HepG2 (cell line): ENCODE measurements at regions not wholly inside any gene's neighbourhood (a gene's known extent, or its start where the extent isn't known, plus 50 kb on each side); places are given as distances from the start of the nearest gene placed in this dataset.

Source experiments
- ATAC-seq: fragments of 200-7000 bp; cut with Tn5 transposase; 3 replicates; pipeline ENCODE4 v1.9.1; 2020; ENCODE audit warnings: mild to moderate bottlenecking, moderate library complexity
- BruUV-seq: library from RNA; stranded (reverse); fragments of 400-500 nt; replicated peaks from 2 replicates; lab custom pipeline; 2021; lab: Mats Ljungman, UMichigan
- CTCF ChIA-PET: fragments of 300-600 bp; formaldehyde crosslinking; extraction: SDS; loops from one replicate; lab custom pipeline; 2021; ENCODE audit warnings: low total read pairs, inconsistent platforms, low intra/inter-chr PET ratio; lab: Yijun Ruan, JAX
- POLR2A ChIA-PET: fragments of 350-600 bp; sonication (Branson Sonifier 250); formaldehyde crosslinking; loops from one replicate; lab custom pipeline; 2020; ENCODE audit warnings: antibody characterized with exemption, inconsistent platforms; lab: Yijun Ruan, JAX
- DNase-seq: peaks from one replicate; pipeline ENCODE4 v3.0.0-alpha.2; 2015; ENCODE audit warnings: low spot score
- FAIRE-seq: peaks from 3 replicates; lab custom pipeline; 2011; peaks lifted over from hg19 to GRCh38; lab: Jason Lieb, UNC
- H2AFZ ChIP-seq: one replicate; pipeline ENCODE4 v1.6.1; 2011; ENCODE audit warnings: low read length, inconsistent platforms
- H3K27ac ChIP-seq: fragments of 300-600 bp; 3 replicates; pipeline ENCODE4 v1.8.0; 2011; ENCODE audit warnings: mixed run types, mild to moderate bottlenecking, mixed read lengths, low read length, inconsistent platforms; ENCODE audit not compliant: insufficient read depth; ENCODE audit errors: extremely low read length
- H3K27me3 ChIP-seq, 2 experiments: fragments of 200-600 bp in 1 of 2; 2 replicates in 1 of 2; 3 replicates in 1 of 2; pipeline versions ENCODE4 v1.6.0 to v1.8.0; 2011; ENCODE audit warnings: low read length in 2 of 2, mild to moderate bottlenecking in 2 of 2, moderate library complexity in 2 of 2, inconsistent platforms in 1 of 2; ENCODE audit not compliant: insufficient read depth in 2 of 2, control insufficient read depth in 1 of 2
- H3K36me3 ChIP-seq, 2 experiments: fragments of 200-600 bp in 1 of 2; replicated peaks in 1 of 2; 2 replicates in 1 of 2; 3 replicates in 1 of 2; pipeline versions ENCODE4 v1.5.1 to v1.8.0; 2011; ENCODE audit warnings: low read length in 2 of 2, inconsistent platforms in 1 of 2; ENCODE audit not compliant: insufficient read depth in 2 of 2, control insufficient read depth in 1 of 2
- H3K4me1 ChIP-seq: 2 replicates; pipeline ENCODE4 v1.5.1; 2012; ENCODE audit warnings: low read length, inconsistent platforms; ENCODE audit not compliant: insufficient read depth
- H3K4me2 ChIP-seq: 2 replicates; pipeline ENCODE4 v1.6.0; 2011; ENCODE audit warnings: low read depth, low read length, inconsistent platforms
- H3K4me3 ChIP-seq, 3 experiments: fragments of 200-600 bp in 1 of 3; sonication (generic), shearing (Covaris generic) in 1 of 3; replicated peaks in 1 of 3; 2 replicates each; pipeline ENCODE4 v1.5.1; 2011 to 2016; ENCODE audit warnings: low read length in 3 of 3, inconsistent platforms in 2 of 3, low read depth in 2 of 3, mild to moderate bottlenecking in 2 of 3, control low read depth in 1 of 3, mixed read lengths in 1 of 3; ENCODE audit not compliant: insufficient read depth in 1 of 3
- H3K79me2 ChIP-seq: one replicate; pipeline ENCODE4 v1.6.1; 2011; ENCODE audit warnings: low read length, inconsistent platforms; ENCODE audit not compliant: insufficient read depth
- H3K9ac ChIP-seq: 2 replicates; pipeline ENCODE4 v1.6.0; 2011; ENCODE audit warnings: mild to moderate bottlenecking, low read depth, low read length, inconsistent platforms; ENCODE audit not compliant: insufficient read depth
- H3K9me3 ChIP-seq: 2 replicates; pipeline ENCODE4 v1.5.1; 2012; ENCODE audit warnings: mild to moderate bottlenecking, low read length
- H4K20me1 ChIP-seq: 2 replicates; pipeline ENCODE4 v1.6.0; 2011; ENCODE audit warnings: inconsistent platforms, mild to moderate bottlenecking, low read length, moderate library complexity; ENCODE audit not compliant: insufficient read depth
- HDAC6 ChIP-seq: fragments of 200-600 bp; sonication (generic); IDR thresholded peaks from 2 replicates; pipeline ENCODE4 v1.7.0; 2017; ENCODE audit warnings: mild to moderate bottlenecking, antibody characterized with exemption, low read length, low read depth
- PCBP2 ChIP-seq: fragments of 200-400 bp; formaldehyde crosslinking; optimal IDR thresholded peaks from 2 replicates; pipeline ENCODE3; 2018; ENCODE audit warnings: low read length, low read depth; ENCODE audit not compliant: poor library complexity, severe bottlenecking
- SIX1 ChIP-seq: sonication (generic); formaldehyde crosslinking; IDR thresholded peaks from 2 replicates; pipeline ENCODE4 v1.4.0; 2020; ENCODE audit warnings: missing genetic modification reagents, borderline replicate concordance
- YY1 ChIP-seq: IDR thresholded peaks from 2 replicates; pipeline ENCODE4 v1.6.1; 2011; ENCODE audit warnings: low read length, low read depth, moderate library complexity, mild to moderate bottlenecking; ENCODE audit not compliant: insufficient read depth, insufficient replicate concordance
- ZBTB20 ChIP-seq: sonication (generic); formaldehyde crosslinking; IDR thresholded peaks from 2 replicates; pipeline ENCODE4 v1.8.1; 2023; ENCODE audit warnings: missing genetic modification reagents, low read depth, mild to moderate bottlenecking, borderline replicate concordance
- ZNF281 ChIP-seq: sonication (generic); formaldehyde crosslinking; IDR thresholded peaks from 2 replicates; pipeline ENCODE4 v1.4.0; 2020; ENCODE audit warnings: missing genetic modification reagents, borderline replicate concordance
- ZNF407 ChIP-seq: sonication (generic); formaldehyde crosslinking; IDR thresholded peaks from one replicate; pipeline ENCODE4 v1.5.1; 2020; ENCODE audit warnings: mild to moderate bottlenecking, missing genetic modification reagents; ENCODE audit errors: not compliant biosample characterization
- ZNF607 ChIP-seq: sonication (generic); formaldehyde crosslinking; IDR thresholded peaks from 2 replicates; pipeline ENCODE4 v1.5.1; 2020; ENCODE audit warnings: missing genetic modification reagents, mild to moderate bottlenecking, borderline replicate concordance
- WGBS: methylation state at CpG from one replicate; pipeline ENCODE4 v1.1.6; 2017; ENCODE audit warnings: low lambda C conversion rate; 5-methylcytosine and 5-hydroxymethylcytosine counted together
- in situ Hi-C: cut with HindIII; loops from 2 replicates; pipeline ENCODE4 v1.10.0; 2017; ENCODE audit warnings: low pct_unique_long_range_greater_than_20kb; ENCODE audit not compliant: extremely low pct_ligation_motif_present
- intact Hi-C: fragments of 100-400 bp; cut with micrococcal nuclease; formaldehyde crosslinking; loops from one replicate; pipeline ENCODE4 v1.10.0; 2022; ENCODE audit not compliant: unreplicated experiment

- peak; percentile 51; the same call in 1 of the 2 replicates for TF ChIP-seq ZNF281
- no peak for TF ChIP-seq ZNF607 (CRISPR knock-in tag)
These were observed 834.0 kb downstream of the USP25 start (continued) for GRCh38 chr21:16563795-16564194.

- ChIA-PET POLR2A (no interaction called here), CTCF (no interaction called here)
- ATAC-seq = no peak
- DNase-seq = no peak
- BruUV-seq = no TSS peak
- Histone ChIP-seq H3K27ac (no peak overlapping the region), H4K20me1 (no peaks in the 10 kb centered on the region), H3K4me1 (peaks cover 10% of the 10 kb centered on the region), H3K4me3 (no peak overlapping the region), H3K9ac (no peak overlapping the region), H2AFZ (no peak overlapping the region), H3K36me3 (no peaks in the 10 kb centered on the region), H3K79me2 (no peaks in the 10 kb centered on the region), H3K27me3 (no peaks in the 10 kb centered on the region), H3K4me2 (no peak overlapping the region), H3K9me3 (no peaks in the 10 kb centered on the region)
- 3% methylated on average over 1 of the region's 1 CpG for WGBS
- FAIRE-seq = no peak
- intact Hi-C loops (no loop called here), in situ Hi-C loops (no loop called here)
- TF ChIP-seq ZBTB20 (no peak), SIX1 (CRISPR knock-in tag) (no peak), YY1 (no peak), ZNF407 (CRISPR knock-in tag) (no peak), HDAC6 (no peak), PCBP2 (no peak)
These were observed 838.5 kb downstream of the USP25 start for GRCh38 chr21:16568244-16568643.
